ENCODE measurements at regions not wholly inside any gene's neighbourhood (a gene's known extent, or its start where the extent isn't known, plus 50 kb on each side); places are given as distances from the start of the nearest gene placed in this dataset.

DNA sequence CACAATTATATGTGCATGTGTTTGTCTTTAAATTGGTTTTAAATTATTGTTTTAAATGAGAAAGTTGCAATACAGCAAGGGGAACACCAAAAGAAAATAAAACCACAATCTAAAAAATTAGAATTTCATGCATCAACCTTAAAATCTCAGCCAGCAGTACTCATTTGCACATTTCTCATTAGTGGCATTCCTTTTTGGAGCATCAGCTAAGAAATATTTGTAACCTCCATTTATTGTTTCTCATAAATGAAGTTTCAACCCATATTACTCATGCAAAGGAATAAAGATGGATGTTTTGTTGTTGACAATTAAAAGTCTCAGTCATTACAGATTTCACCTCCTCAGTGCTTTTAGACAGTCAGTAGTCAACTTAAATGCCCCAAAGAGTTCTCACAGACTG lies 160.1 kb downstream of the TBX15 start:
- DNase-seq (ENCODE audit: low read depth, low spot score): no peak
- Histone ChIP-seq H3K4me3 (ENCODE audit: low read length) (no peak overlapping the region), H3K4me1 (ENCODE audit: control insufficient read depth, insufficient read depth, low read length) (no peaks in the 10 kb centered on the region), H3K36me3 (ENCODE audit: control insufficient read depth, insufficient read depth, low read length) (no peaks in the 10 kb centered on the region), H3K9me3 (ENCODE audit: control insufficient read depth, insufficient read depth, low read length) (no peaks in the 10 kb centered on the region), H3K27me3 (ENCODE audit: control insufficient read depth, insufficient read depth, low read length) (no peaks in the 10 kb centered on the region), H3K27ac (ENCODE audit: low read length) (no peak overlapping the region)

DNA sequence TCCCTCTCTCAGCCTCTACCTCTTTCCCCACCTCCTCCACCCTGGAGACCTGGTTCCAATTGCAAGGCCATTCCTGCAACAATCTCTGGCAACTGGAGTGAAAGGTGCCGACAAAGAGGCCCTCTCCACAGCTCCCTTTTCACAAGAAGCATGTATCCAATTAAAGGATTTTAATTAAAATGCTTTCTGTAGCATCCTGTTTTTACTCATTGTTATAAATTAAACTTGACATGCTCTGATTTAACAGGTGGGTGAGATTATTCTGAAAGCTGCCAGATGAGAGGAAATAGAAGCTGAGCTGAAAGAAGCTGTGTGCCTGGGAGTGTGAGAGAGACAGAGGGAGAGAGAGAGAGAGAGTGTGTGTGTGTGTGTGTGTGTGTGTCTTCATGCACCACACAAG lies 160.5 kb downstream of the TBX15 start:
- Histone ChIP-seq H3K9me3 (ENCODE audit: control insufficient read depth, insufficient read depth, low read length) (no peaks in the 10 kb centered on the region), H3K27ac (ENCODE audit: low read length) (no peak overlapping the region), H3K27me3 (ENCODE audit: control insufficient read depth, insufficient read depth, low read length) (no peaks in the 10 kb centered on the region), H3K36me3 (ENCODE audit: control insufficient read depth, insufficient read depth, low read length) (no peaks in the 10 kb centered on the region), H3K4me1 (ENCODE audit: control insufficient read depth, insufficient read depth, low read length) (no peaks in the 10 kb centered on the region), H3K4me3 (ENCODE audit: low read length) (no peak overlapping the region)
- DNase-seq (ENCODE audit: low read depth, low spot score): no peak
- no CpG with 5 or more reads among the region's 1 CpG for WGBS (ENCODE audit: insufficient coverage, insufficient read length)

DNA sequence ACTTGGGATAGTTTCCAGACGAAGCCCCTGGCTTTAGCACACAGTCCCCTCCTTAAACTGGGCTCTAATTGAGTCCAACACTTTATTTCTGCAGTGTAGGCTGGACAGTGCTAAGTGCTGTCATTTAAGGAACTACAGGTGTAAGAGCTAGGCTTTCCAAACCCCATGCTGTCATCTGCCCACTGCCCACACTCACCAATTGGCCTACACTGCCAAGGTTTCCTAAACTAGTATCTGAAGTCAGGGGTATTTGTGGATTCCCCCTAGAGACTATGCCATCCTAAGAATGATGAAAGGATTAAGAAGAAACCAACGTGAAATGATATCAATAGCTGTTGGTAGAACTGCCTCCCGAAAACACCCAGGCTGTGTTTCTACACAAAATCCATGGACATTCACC lies 160.9 kb downstream of the TBX15 start:
- no peaks in the 10 kb centered on the region for H3K4me1 ChIP-seq (ENCODE audit: control insufficient read depth, insufficient read depth, low read length)
- WGBS (ENCODE audit: insufficient coverage, insufficient read length): no CpG with 5 or more reads among the region's 3 CpGs
- H3K36me3 ChIP-seq (ENCODE audit: control insufficient read depth, insufficient read depth, low read length): no peaks in the 10 kb centered on the region
- no peak for DNase-seq (ENCODE audit: low read depth, low spot score)
- no peak overlapping the region for H3K27ac ChIP-seq (ENCODE audit: low read length)
- H3K27me3 ChIP-seq (ENCODE audit: control insufficient read depth, insufficient read depth, low read length): no peaks in the 10 kb centered on the region
- no peaks in the 10 kb centered on the region for H3K9me3 ChIP-seq (ENCODE audit: control insufficient read depth, insufficient read depth, low read length)
- H3K4me3 ChIP-seq (ENCODE audit: low read length): no peak overlapping the region

DNA sequence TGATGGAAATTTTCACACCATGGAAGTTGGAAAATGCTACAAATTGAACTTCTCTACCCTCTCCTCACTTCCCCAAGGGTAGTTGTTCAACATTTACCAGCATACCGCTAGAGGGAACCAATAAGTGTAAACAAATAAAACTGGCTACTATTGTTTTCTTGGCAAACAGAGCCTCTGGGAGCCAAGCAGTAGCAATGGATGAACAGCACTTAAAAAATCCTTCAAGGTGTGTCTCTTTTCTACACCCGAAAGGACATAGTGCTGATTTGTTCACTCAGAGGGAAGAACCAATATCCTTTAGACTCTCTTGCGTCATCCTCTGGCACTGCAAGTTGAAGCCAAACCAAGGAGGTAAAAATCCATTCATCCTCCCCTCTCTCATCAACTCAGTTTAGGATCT lies 161.5 kb downstream of the TBX15 start:
- no peak overlapping the region for H3K4me3 ChIP-seq (ENCODE audit: low read length)
- no peaks in the 10 kb centered on the region for H3K27me3 ChIP-seq (ENCODE audit: control insufficient read depth, insufficient read depth, low read length)
- no CpG with 5 or more reads among the region's 3 CpGs for WGBS (ENCODE audit: insufficient coverage, insufficient read length)
- no peak for DNase-seq (ENCODE audit: low read depth, low spot score)
- no peaks in the 10 kb centered on the region for H3K4me1 ChIP-seq (ENCODE audit: control insufficient read depth, insufficient read depth, low read length)
- no peaks in the 10 kb centered on the region for H3K36me3 ChIP-seq (ENCODE audit: control insufficient read depth, insufficient read depth, low read length)
- H3K27ac ChIP-seq (ENCODE audit: low read length): no peak overlapping the region
- no peaks in the 10 kb centered on the region for H3K9me3 ChIP-seq (ENCODE audit: control insufficient read depth, insufficient read depth, low read length)

DNA sequence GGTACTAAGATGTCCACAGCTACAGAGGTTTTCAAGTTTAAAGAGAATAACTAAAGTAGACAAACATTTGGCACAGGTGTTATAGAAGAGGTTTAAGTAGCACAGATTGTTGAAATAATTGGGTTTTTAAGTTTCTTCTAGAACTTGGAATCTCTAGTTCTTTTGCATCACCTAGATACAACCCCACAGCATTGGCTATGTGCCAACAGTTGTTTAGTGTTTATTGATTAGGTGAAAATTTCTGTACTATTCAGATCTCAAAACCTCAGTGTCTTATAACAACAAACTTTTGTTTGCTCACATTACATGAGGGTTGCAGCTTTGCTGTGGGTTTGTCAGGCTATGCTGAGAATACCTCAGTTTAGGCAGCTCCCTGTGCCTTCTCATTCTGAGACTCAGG lies 162.5 kb downstream of the TBX15 start:
- H3K4me3 ChIP-seq (ENCODE audit: low read length): no peak overlapping the region
- no peak for DNase-seq (ENCODE audit: low read depth, low spot score)
- H3K27ac ChIP-seq (ENCODE audit: low read length): no peak overlapping the region
- no peaks in the 10 kb centered on the region for H3K4me1 ChIP-seq (ENCODE audit: control insufficient read depth, insufficient read depth, low read length)
- no peaks in the 10 kb centered on the region for H3K36me3 ChIP-seq (ENCODE audit: control insufficient read depth, insufficient read depth, low read length)
- no peaks in the 10 kb centered on the region for H3K9me3 ChIP-seq (ENCODE audit: control insufficient read depth, insufficient read depth, low read length)
- no peaks in the 10 kb centered on the region for H3K27me3 ChIP-seq (ENCODE audit: control insufficient read depth, insufficient read depth, low read length)

DNA sequence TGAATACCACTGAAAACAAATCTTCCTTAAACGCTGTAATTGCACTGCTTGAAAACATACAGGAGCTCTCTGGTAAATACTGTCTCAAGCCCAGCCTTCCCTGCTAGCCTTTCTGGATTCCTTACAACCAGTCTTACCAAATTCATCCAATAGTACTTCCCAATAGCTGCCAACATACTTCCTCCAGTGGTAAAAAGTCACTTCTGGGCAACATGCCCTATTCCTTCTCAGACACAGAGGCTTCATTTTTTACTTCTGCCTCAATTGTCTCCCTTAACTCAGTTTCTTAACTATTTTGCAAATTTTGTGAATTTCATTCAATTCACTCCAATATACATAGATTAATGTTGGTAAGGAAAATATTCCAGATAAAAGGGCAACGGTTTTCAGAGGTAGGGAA lies 166.3 kb downstream of the TBX15 start:
- WGBS (ENCODE audit: insufficient coverage, insufficient read length): no CpG with 5 or more reads among the region's 2 CpGs
- H3K9me3 ChIP-seq (ENCODE audit: control insufficient read depth, insufficient read depth, low read length): no peaks in the 10 kb centered on the region
- DNase-seq (ENCODE audit: low read depth, low spot score): no peak
- no peak overlapping the region for H3K4me3 ChIP-seq (ENCODE audit: low read length)
- H3K4me1 ChIP-seq (ENCODE audit: control insufficient read depth, insufficient read depth, low read length): no peaks in the 10 kb centered on the region
- H3K27me3 ChIP-seq (ENCODE audit: control insufficient read depth, insufficient read depth, low read length): no peaks in the 10 kb centered on the region
- no peak overlapping the region for H3K27ac ChIP-seq (ENCODE audit: low read length)
- H3K36me3 ChIP-seq (ENCODE audit: control insufficient read depth, insufficient read depth, low read length): no peaks in the 10 kb centered on the region

DNA sequence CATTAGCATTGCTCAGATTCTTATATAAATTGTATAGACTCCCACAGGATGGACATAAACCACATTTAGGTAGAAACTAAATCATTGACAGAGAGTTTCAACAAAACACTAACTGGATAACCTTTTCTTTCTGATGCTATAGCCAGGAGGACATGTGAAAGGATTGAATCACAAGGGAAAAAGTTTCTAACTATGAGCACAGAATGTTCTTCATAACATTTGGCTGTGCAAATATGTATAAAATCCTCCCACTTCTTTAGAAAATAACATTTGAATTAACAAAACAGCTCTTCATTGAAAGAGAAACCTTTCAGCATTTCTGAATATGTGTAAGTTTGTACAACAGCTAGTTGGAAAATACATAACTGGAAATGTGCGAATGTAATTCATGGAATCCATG lies 167.3 kb downstream of the TBX15 start:
- no peaks in the 10 kb centered on the region for H3K4me1 ChIP-seq (ENCODE audit: control insufficient read depth, insufficient read depth, low read length)
- DNase-seq (ENCODE audit: low read depth, low spot score): no peak
- no peaks in the 10 kb centered on the region for H3K9me3 ChIP-seq (ENCODE audit: control insufficient read depth, insufficient read depth, low read length)
- no peak overlapping the region for H3K27ac ChIP-seq (ENCODE audit: low read length)
- WGBS (ENCODE audit: insufficient coverage, insufficient read length): no CpG with 5 or more reads among the region's 1 CpG
- H3K27me3 ChIP-seq (ENCODE audit: control insufficient read depth, insufficient read depth, low read length): no peaks in the 10 kb centered on the region
- H3K36me3 ChIP-seq (ENCODE audit: control insufficient read depth, insufficient read depth, low read length): no peaks in the 10 kb centered on the region
- H3K4me3 ChIP-seq (ENCODE audit: low read length): no peak overlapping the region

DNA sequence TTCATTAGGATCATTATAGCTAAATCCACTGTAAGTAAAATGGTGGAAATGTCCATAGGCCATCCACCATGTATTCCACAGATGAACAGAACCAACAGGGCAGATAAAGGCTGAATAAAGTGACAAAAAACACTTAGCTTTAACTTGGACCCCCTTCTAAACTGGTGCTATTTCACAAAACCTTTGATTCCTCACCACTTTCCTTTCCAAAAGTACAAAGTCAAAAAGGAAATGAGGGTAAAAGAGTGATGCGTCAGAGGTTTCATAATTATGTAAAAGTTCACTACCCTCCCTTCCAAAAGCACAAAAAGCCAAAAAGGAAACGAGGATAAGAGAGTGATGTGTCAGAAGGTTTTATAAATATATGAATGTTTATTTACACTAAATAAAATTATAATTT lies 172.2 kb downstream of the TBX15 start:
- no CpG with 5 or more reads among the region's 2 CpGs for WGBS (ENCODE audit: insufficient coverage, insufficient read length)
- Histone ChIP-seq H3K9me3 (ENCODE audit: control insufficient read depth, insufficient read depth, low read length) (no peaks in the 10 kb centered on the region), H3K4me1 (ENCODE audit: control insufficient read depth, insufficient read depth, low read length) (no peaks in the 10 kb centered on the region), H3K4me3 (ENCODE audit: low read length) (no peak overlapping the region), H3K27ac (ENCODE audit: low read length) (no peak overlapping the region), H3K27me3 (ENCODE audit: control insufficient read depth, insufficient read depth, low read length) (no peaks in the 10 kb centered on the region), H3K36me3 (ENCODE audit: control insufficient read depth, insufficient read depth, low read length) (no peaks in the 10 kb centered on the region)
- DNase-seq (ENCODE audit: low read depth, low spot score): no peak

DNA sequence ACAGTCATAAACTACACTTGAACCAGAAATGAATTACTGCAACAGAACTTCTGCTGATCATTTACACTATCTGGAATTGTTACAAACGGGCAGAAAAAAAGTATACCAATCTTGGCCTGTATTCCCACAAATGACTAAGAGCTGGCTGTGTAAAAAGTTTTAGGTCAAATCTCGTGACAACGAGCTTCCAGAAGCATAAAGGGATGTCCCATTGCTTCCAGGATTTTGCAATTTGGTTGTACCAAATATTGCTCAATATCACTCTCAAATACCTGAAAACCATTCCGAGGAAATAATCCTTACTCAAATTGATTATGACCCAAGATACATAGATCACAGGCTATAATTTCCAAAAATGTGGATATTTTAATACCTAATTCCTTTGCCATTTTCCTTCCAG lies 175.6 kb downstream of the TBX15 start:
- whole genome bisulfite sequencing (ENCODE audit: insufficient coverage, insufficient read length): no CpG with 5 or more reads among the region's 4 CpGs
- no peak for DNase-seq (ENCODE audit: low read depth, low spot score)
- Histone ChIP-seq H3K4me3 (ENCODE audit: low read length) (no peak overlapping the region), H3K27me3 (ENCODE audit: control insufficient read depth, insufficient read depth, low read length) (no peaks in the 10 kb centered on the region), H3K27ac (ENCODE audit: low read length) (no peak overlapping the region), H3K9me3 (ENCODE audit: control insufficient read depth, insufficient read depth, low read length) (no peaks in the 10 kb centered on the region), H3K36me3 (ENCODE audit: control insufficient read depth, insufficient read depth, low read length) (no peaks in the 10 kb centered on the region), H3K4me1 (ENCODE audit: control insufficient read depth, insufficient read depth, low read length) (no peaks in the 10 kb centered on the region)

DNA sequence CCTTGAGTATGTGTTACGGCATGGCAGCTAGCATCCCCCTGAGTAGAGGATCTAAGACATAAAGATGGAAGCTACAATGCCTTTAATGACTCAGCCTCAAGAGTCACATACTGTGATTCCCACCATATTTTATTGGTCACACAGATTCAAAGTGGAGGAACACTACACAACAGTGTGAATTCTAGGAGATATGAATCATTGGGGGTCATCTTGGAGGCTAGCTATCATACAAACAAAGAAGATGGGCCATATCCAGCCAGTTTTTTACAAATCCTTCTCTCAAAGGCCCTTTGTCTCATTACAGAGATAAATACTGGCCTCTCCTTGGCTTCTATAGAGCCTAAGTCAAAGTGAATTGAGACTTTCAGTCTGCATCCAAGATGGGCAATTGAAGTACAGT lies 177.0 kb downstream of the TBX15 start:
- DNase-seq (ENCODE audit: low read depth, low spot score): no peak
- H3K27ac ChIP-seq (ENCODE audit: low read length): no peak overlapping the region
- H3K9me3 ChIP-seq (ENCODE audit: control insufficient read depth, insufficient read depth, low read length): no peaks in the 10 kb centered on the region
- WGBS (ENCODE audit: insufficient coverage, insufficient read length): no CpG with 5 or more reads among the region's 1 CpG
- H3K4me3 ChIP-seq (ENCODE audit: low read length): no peak overlapping the region
- H3K36me3 ChIP-seq (ENCODE audit: control insufficient read depth, insufficient read depth, low read length): no peaks in the 10 kb centered on the region
- no peaks in the 10 kb centered on the region for H3K4me1 ChIP-seq (ENCODE audit: control insufficient read depth, insufficient read depth, low read length)
- H3K27me3 ChIP-seq (ENCODE audit: control insufficient read depth, insufficient read depth, low read length): no peaks in the 10 kb centered on the region

DNA sequence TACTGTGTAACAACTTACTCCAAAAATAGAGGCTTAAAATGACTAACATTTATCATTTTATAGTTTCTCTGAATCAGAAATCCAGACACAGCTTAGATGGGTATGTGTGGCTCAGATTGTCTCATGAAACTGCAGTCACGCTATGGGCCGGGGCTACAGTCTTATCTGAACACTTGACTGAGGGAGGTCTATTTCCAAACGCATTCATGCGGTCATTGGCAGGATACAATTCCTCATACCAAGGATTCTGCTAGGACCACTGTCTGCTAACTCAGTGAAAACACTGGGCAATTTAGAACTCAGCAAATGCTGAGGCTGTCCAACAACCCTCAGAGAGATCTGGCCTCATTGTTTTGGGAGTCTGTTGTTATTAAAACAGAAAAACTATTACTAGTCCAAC lies 178.6 kb downstream of the TBX15 start:
- Histone ChIP-seq H3K36me3 (ENCODE audit: control insufficient read depth, insufficient read depth, low read length) (no peaks in the 10 kb centered on the region), H3K9me3 (ENCODE audit: control insufficient read depth, insufficient read depth, low read length) (no peaks in the 10 kb centered on the region), H3K4me3 (ENCODE audit: low read length) (no peak overlapping the region), H3K27ac (ENCODE audit: low read length) (no peak overlapping the region), H3K27me3 (ENCODE audit: control insufficient read depth, insufficient read depth, low read length) (no peaks in the 10 kb centered on the region), H3K4me1 (ENCODE audit: control insufficient read depth, insufficient read depth, low read length) (no peaks in the 10 kb centered on the region)
- WGBS (ENCODE audit: insufficient coverage, insufficient read length): no CpG with 5 or more reads among the region's 4 CpGs
- no peak for DNase-seq (ENCODE audit: low read depth, low spot score)
